CD14-positive monocyte (primary cell): ENCODE measurements at regions not wholly inside any gene's neighbourhood (a gene's known extent, or its start where the extent isn't known, plus 50 kb on each side); places are given as distances from the start of the nearest gene placed in this dataset.

Source experiments
- DNase-seq, 3 donors: peaks; one replicate each; pipeline ENCODE4 v3.0.0-alpha.2; 2011 to 2022
- H2AFZ ChIP-seq: 2 replicates; pipeline ENCODE4 v1.6.0; 2012; ENCODE audit warnings: mild to moderate bottlenecking, low read depth, low read length, inconsistent platforms; ENCODE audit not compliant: insufficient read depth, poor library complexity, severe bottlenecking
- H3K27ac ChIP-seq, 2 donors: 1 replicate in 1 of 2; 2 replicates in 1 of 2; pipeline ENCODE4 v1.5.1; 2012 to 2013; ENCODE audit warnings: low read length in 2 of 2, control low read depth in 1 of 2, inconsistent platforms in 1 of 2, low read depth in 1 of 2, mild to moderate bottlenecking in 1 of 2
- H3K27me3 ChIP-seq, 2 donors: one replicate each; pipeline versions ENCODE4 v1.6.0 to v1.6.1; 2011 to 2013; ENCODE audit warnings: low read length in 2 of 2; ENCODE audit not compliant: control insufficient read depth in 2 of 2, insufficient read depth in 2 of 2
- H3K36me3 ChIP-seq, 2 donors: replicated peaks in 1 of 2; 1 replicate in 1 of 2; 2 replicates in 1 of 2; pipeline versions ENCODE4 v1.5.1 to v1.6.1; 2012 to 2013; ENCODE audit warnings: low read length in 2 of 2, control low read depth in 1 of 2, inconsistent platforms in 1 of 2, mild to moderate bottlenecking in 1 of 2; ENCODE audit not compliant: insufficient read depth in 2 of 2, control insufficient read depth in 1 of 2
- H3K4me1 ChIP-seq, 2 donors: 1 replicate in 1 of 2; 2 replicates in 1 of 2; pipeline versions ENCODE4 v1.5.1 to v1.6.1; 2012 to 2013; ENCODE audit warnings: low read length in 2 of 2, control low read depth in 1 of 2, inconsistent platforms in 1 of 2, mild to moderate bottlenecking in 1 of 2, moderate library complexity in 1 of 2; ENCODE audit not compliant: insufficient read depth in 2 of 2, control insufficient read depth in 1 of 2
- H3K4me2 ChIP-seq: replicated peaks from 2 replicates; pipeline ENCODE3; 2012; ENCODE audit warnings: low read length, moderate library complexity, mild to moderate bottlenecking; ENCODE audit not compliant: poor library complexity, severe bottlenecking; ENCODE audit errors: extremely low read depth
- H3K4me3 ChIP-seq, 3 experiments: fragments of 200-600 bp in 1 of 3; sonication (generic) in 1 of 3; replicated peaks in 1 of 3; 1 replicate in 2 of 3; 2 replicates in 1 of 3; pipeline ENCODE4 v1.5.1; 2011 to 2013; ENCODE audit warnings: low read length in 3 of 3, mild to moderate bottlenecking in 3 of 3, control low read depth in 2 of 3, low read depth in 2 of 3, inconsistent platforms in 1 of 3, moderate library complexity in 1 of 3
- H3K79me2 ChIP-seq: 2 replicates; pipeline ENCODE4 v1.6.0; 2012; ENCODE audit warnings: mild to moderate bottlenecking, control low read depth, inconsistent platforms, low read length, moderate library complexity; ENCODE audit not compliant: insufficient read depth
- H3K9ac ChIP-seq: 2 replicates; pipeline ENCODE4 v1.6.0; 2017; ENCODE audit warnings: low read length, mild to moderate bottlenecking; ENCODE audit not compliant: insufficient read depth, poor library complexity, severe bottlenecking
- H3K9me3 ChIP-seq, 2 donors: replicated peaks in 1 of 2; 1 replicate in 1 of 2; 2 replicates in 1 of 2; pipeline versions ENCODE4 v1.5.1 to v1.6.1; 2012 to 2013; ENCODE audit warnings: low read length in 2 of 2, control low read depth in 1 of 2; ENCODE audit not compliant: control insufficient read depth in 1 of 2, insufficient read depth in 1 of 2
- H4K20me1 ChIP-seq: 2 replicates; pipeline ENCODE4 v1.6.0; 2012; ENCODE audit warnings: mild to moderate bottlenecking, low read length, control low read depth, moderate library complexity; ENCODE audit not compliant: insufficient read depth
- H3K27ac Mint-ChIP-seq, 7 donors: one replicate each; pipeline ENCODE4 v1.8.0; 2020; ENCODE audit warnings: mild to moderate bottlenecking in 7 of 7, mixed read lengths in 7 of 7, moderate library complexity in 6 of 7, inconsistent platforms in 2 of 7
- H3K27me3 Mint-ChIP-seq, 3 donors: one replicate each; pipeline ENCODE4 v1.8.0; 2021 to 2022; ENCODE audit warnings: low read depth in 3 of 3, mild to moderate bottlenecking in 3 of 3, mixed read lengths in 3 of 3, moderate library complexity in 3 of 3, inconsistent platforms in 1 of 3
- H3K36me3 Mint-ChIP-seq, 2 donors: one replicate each; pipeline ENCODE4 v1.8.0; 2020; ENCODE audit warnings: mixed read lengths in 2 of 2, inconsistent platforms in 1 of 2, mild to moderate bottlenecking in 1 of 2
- H3K4me1 Mint-ChIP-seq: one replicate; pipeline ENCODE4 v1.8.0; 2020; ENCODE audit warnings: mild to moderate bottlenecking, mixed read lengths
- H3K4me3 Mint-ChIP-seq, 2 donors: one replicate each; pipeline ENCODE4 v1.8.0; 2020; ENCODE audit warnings: mild to moderate bottlenecking in 2 of 2, mixed read lengths in 2 of 2, moderate library complexity in 1 of 2
- H3K9me3 Mint-ChIP-seq, 7 donors: one replicate each; pipeline ENCODE4 v1.8.0; 2020 to 2022; ENCODE audit warnings: mixed read lengths in 7 of 7, mild to moderate bottlenecking in 6 of 7, moderate library complexity in 6 of 7, inconsistent platforms in 2 of 7
- WGBS: methylation state at CpG from one replicate; pipeline ENCODE4 v1.1.5; 2013; ENCODE audit warnings: missing lambda C conversion rate; ENCODE audit not compliant: insufficient coverage; 5-methylcytosine and 5-hydroxymethylcytosine counted together
- intact Hi-C, 2 donors: fragments of 100-400 bp; cut with micrococcal nuclease; formaldehyde crosslinking; loops; one replicate each; pipeline versions ENCODE4 v1.15.0 to v1.15.1; 2023
- TF ChIP-seq, protein P1 (sequence below): fragments of 200-600 bp; IDR thresholded peaks from one replicate; pipeline ENCODE4 v1.8.0; 2022; ENCODE audit warnings: antibody characterized with exemption, mild to moderate bottlenecking

DNA sequence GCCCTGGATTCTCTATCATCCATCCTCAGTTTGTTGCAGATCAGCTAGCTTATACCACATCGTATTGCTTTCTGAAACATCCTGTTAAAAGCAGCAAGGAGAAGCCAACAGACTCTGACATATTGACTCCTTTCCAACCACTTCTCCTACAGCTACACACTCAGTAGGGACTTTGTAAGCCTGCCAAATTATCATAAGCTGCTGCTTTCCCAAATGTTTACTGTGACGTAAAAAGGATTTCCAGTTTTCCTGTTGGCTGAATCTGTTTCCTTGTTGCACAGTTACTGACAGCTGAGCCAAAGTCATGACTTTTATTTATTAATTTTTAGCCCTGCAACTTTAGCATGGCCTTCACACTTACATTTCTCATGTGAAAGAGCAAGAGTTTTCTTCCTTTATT lies 294.3 kb downstream of the KCNJ3 start:
- TF ChIP-seq, protein P1, sequence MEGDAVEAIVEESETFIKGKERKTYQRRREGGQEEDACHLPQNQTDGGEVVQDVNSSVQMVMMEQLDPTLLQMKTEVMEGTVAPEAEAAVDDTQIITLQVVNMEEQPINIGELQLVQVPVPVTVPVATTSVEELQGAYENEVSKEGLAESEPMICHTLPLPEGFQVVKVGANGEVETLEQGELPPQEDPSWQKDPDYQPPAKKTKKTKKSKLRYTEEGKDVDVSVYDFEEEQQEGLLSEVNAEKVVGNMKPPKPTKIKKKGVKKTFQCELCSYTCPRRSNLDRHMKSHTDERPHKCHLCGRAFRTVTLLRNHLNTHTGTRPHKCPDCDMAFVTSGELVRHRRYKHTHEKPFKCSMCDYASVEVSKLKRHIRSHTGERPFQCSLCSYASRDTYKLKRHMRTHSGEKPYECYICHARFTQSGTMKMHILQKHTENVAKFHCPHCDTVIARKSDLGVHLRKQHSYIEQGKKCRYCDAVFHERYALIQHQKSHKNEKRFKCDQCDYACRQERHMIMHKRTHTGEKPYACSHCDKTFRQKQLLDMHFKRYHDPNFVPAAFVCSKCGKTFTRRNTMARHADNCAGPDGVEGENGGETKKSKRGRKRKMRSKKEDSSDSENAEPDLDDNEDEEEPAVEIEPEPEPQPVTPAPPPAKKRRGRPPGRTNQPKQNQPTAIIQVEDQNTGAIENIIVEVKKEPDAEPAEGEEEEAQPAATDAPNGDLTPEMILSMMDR, result no peak
- Mint-ChIP-seq H3K4me1 (no peaks in the 10 kb centered on the region), H3K9me3 (peaks cover 0 to 2% (median 0%) of the 10 kb centered on the region in 7 donors), H3K36me3 (no peaks in the 10 kb centered on the region), H3K27me3 (no peaks in the 10 kb centered on the region), H3K4me3 (no peak overlapping the region), H3K27ac (no peak overlapping the region)
- Histone ChIP-seq H3K4me2 (no peak overlapping the region), H3K9ac (no peak overlapping the region), H4K20me1 (no peaks in the 10 kb centered on the region), H3K9me3 (no peaks in the 10 kb centered on the region), H3K27ac (no peak overlapping the region), H2AFZ (no peak overlapping the region), H3K4me1 (no peaks in the 10 kb centered on the region), H3K36me3 (no peaks in the 10 kb centered on the region), H3K79me2 (no peaks in the 10 kb centered on the region), H3K27me3 (no peaks in the 10 kb centered on the region), H3K4me3 (no peak overlapping the region)
- WGBS, result 52% methylated on average over 2 of the region's 2 CpGs
- DNase-seq, result no peak
- intact Hi-C loops, result no loop called here

DNA sequence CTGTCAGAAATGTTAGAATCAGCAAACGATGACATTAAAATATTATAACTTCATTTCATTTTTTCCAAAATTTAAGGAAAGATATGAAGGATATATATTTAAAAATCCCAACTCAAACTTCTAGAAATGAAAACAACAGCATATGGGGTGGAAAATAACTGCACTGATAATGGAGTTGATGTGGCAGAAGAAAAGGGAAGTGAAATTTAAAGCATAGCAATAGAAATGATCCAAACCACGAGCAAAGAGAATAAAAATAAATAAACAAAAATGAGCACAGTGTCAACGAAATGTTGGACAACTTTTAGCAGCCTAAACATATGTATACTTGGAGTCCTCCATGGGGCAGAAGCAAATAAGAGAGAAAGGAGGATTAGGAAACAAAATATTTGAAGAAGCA lies 280.2 kb downstream of the KCNJ3 start:
- H3K27me3 Mint-ChIP-seq, result peaks cover 0 to 1% (median 0%) of the 10 kb centered on the region in 3 donors
- TF ChIP-seq, protein P1, result no peak
- WGBS, result no CpG with 5 or more reads among the region's 3 CpGs

More for the DNA sequence above, 280.2 kb downstream of the KCNJ3 start:
- Histone ChIP-seq H3K4me1 (no peaks in the 10 kb centered on the region), H3K9me3 (no peaks in the 10 kb centered on the region), H3K4me2 (no peak overlapping the region), H3K27ac (no peak overlapping the region), H3K79me2 (no peaks in the 10 kb centered on the region), H3K4me3 (no peak overlapping the region), H4K20me1 (no peaks in the 10 kb centered on the region), H3K9ac (no peak overlapping the region), H3K27me3 (no peaks in the 10 kb centered on the region), H3K36me3 (no peaks in the 10 kb centered on the region), H2AFZ (no peak overlapping the region)
- no peak for DNase-seq
- Mint-ChIP-seq H3K27ac (no peak overlapping the region), H3K4me3 (no peak overlapping the region), H3K4me1 (peaks cover 3% of the 10 kb centered on the region), H3K36me3 (no peaks in the 10 kb centered on the region), H3K9me3 (no peaks in the 10 kb centered on the region)
- intact Hi-C loops, result no loop called here
